H4 (cell line): ENCODE measurements at regions not wholly inside any gene's neighbourhood (a gene's known extent, or its start where the extent isn't known, plus 50 kb on each side); places are given as distances from the start of the nearest gene placed in this dataset.

Source experiments
- DNase-seq: peaks from one replicate; pipeline ENCODE4 v3.0.0-alpha.2; 2015; ENCODE audit warnings: low spot score

DNA sequence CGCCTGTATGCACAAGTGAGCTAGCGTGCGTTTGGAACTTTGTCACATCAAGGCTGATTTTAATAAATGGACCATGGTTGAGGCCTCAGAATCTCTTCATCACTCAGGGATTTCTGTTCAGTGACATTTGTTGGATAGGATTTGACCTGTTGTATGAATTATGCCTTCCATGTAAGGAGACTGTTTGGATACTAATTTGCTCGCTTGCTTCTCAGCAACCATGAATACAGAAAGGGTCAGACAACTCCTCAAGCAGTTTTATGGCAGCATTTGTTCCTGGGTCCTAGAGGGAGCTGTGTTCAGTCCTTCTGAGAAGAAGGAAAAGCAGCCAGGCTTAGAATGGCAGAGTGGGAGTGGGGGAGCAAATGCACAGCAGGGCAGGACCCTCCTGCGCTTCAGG lies 269.7 kb upstream of the LCORL start:
- DNase-seq = no peak

DNA sequence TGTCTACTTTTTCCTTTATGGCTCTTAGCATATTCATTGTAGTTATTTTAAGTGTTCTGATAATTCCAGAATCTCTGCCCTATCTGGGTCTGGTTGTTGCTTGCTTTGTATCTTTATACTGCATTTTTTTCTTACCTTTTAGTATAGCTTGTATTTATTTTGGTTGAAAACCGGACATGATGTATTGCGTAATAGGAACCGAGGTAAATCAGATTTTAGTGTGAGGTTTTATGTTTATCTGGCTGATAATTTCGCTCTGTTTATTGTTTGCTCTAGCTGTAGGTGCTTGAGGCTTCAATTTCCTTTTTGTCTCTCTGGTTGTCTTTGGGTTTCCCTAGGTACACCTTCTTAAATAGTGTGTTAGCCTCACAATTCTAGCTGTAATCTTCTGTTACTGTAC lies 263.8 kb upstream of the LCORL start:
- DNase-seq = no peak

DNA sequence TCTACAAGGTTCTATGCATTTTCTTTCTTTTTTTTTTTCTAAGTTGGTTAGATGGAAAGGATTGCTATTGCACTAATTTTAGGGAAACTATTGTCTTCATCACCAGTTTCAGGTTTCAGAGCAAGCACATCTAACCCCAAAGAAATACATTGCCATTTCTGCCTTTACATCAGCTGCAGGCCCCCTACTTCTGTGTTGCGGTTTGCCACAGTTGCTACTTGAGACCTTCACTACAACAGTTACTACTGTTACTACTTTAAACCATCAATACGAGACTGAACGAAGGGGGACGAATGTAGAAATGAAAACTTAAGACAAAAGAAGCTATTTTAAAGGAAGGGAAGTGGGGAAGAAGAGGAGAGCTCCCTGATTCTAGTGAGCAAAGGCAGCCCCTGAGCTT lies 256.7 kb upstream of the LCORL start:
- no peak for DNase-seq

DNA sequence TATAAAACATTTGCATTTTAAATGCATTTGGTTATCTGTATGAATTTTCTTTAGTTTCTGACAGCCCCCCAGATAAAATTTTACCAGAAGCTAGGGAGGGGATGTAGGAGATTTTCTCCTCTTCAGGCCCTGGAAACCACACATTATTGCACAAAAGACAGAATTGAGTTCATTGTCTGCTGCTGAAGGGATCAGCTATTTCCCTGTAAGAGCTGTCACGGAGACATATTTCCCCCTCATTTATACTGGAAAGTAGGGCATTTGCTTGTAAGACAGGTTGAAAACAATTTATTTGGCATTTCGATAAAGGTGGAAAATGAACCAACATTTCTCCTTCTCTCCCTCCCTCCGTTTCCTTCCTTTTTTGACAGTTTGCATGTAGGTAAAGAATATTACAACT lies 241.3 kb upstream of the LCORL start:
- no peak for DNase-seq

DNA sequence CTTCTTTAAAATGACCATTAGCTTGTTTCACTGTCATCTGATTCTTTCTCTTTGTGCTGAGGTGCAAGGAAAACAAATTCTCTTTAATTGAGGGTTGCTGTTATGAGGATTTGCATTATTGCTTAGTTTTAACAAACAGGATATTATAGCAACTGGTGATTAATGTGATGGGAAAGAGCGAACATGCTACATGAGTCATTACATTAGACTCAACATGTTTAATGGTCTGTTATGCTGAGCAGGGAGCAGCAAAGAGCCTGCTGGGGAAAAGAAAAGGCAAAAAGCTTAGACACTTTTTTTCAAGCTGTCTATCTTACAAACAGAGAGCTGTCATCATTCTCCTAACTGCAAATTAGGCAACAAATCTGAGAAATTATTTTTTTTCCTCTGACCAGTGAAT lies 230.5 kb upstream of the LCORL start:
- DNase-seq = no peak

DNA sequence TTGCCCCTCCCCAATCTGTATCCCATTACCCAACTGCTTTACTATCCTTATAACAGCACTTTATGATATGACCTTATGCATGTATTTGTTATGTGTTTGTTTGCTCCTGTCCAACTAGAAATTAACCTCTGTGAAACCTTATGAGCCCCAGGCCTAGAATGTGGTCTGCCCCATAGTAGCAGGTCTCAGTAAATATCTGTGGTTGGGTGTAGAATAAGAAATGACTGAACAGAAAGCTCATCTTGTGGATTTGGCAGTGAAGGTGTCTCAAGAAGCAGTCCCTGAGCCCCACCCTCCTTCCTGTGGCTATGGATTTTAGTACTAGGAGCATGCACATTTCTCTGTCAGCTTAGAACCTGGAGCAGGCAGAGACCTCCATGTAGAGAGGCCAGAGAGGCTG lies 229.0 kb upstream of the LCORL start:
- no peak for DNase-seq

DNA sequence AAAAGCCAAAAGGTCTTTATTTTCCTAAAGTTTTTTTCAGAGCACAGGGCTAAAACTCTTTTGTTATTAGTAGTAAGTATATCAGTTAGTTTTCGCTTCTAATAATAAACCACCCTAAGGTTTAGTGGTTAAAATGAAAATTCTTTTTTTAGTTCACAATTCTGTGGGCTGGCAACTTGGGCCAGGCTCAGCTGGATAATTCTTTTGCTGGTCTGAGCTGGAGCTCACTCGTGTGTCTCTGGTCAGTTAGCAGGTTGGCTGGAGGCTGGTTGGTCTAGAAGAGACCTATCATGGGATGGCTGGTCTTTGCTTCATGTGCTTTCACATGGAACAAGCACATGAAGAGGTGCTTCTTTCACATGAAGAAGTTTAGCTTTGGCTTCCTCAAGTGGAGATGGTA lies 227.1 kb upstream of the LCORL start:
- DNase-seq = no peak

DNA sequence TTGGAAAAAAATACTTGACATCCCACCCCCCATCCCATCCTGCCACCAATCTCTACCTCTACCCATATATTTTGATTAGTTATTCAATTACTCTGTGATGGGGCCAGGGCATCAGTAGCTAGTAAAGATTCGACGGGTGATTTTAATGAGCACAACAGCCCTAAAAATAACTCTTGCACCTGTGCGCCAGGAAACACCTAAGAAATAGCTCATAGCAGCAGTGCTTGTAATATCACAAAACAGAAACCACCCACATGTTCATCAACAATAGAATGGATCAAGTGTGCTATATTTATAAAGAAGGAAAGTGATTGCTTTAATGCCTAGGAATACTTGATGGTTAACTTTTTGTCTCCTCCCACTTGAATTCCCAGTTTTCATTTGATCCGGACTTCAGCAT lies 225.6 kb upstream of the LCORL start:
- DNase-seq = no peak

DNA sequence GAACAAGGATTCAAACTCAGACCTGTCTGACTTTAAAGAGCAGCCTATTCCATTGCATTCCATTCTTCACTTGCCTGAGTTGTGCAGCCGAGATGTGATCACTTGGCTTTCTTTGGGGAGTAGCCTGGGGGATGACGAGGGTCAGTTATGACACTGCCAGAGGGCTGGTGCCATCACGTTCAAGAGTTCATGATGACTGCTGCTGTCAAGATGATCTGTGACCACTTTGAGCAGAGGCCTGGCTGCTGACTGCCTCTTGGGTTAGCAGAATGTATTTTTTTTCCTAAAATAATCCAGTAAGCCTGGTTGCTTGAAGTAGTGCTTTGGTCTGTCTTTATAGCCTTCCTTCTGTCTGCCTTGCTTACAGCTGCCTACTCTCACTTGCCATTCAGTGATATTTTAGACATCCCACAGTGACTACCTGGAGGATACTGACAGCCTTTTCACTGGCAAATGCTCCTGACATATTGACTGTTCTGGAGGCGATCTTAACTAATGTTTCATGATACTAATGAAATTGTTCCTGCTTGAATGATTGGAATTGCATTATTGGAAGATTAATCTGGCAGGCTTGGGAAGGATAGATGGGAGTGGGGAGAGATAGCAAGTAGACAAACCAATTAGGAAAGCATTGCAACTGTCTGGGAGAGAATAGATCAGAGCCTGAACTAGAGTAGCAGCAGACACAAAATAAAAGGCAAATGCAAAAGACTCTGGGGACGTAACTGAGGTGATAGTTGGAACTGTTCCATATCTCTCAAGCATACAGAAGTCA lies 221.6 kb upstream of the LCORL start:
- DNase-seq = no peak

DNA sequence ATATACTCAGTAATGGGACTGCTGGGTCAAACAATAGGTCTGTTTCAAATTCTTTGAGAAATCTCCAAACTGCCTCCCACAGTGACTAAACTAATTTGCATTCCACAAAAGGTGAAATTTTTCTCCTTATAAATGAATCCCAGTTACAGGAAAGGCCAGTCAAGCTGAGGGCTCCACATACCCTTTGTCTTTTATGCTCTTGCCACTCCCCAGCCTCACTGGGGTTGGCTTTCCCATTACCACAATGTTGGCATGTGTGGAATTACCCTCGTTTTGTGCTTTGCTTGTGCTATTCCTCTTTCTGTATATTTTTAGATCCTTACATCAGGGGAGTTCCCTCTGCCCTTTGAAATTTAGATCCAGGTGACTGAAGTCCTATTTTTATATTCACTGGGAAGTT lies 220.2 kb upstream of the LCORL start:
- no peak for DNase-seq

DNA sequence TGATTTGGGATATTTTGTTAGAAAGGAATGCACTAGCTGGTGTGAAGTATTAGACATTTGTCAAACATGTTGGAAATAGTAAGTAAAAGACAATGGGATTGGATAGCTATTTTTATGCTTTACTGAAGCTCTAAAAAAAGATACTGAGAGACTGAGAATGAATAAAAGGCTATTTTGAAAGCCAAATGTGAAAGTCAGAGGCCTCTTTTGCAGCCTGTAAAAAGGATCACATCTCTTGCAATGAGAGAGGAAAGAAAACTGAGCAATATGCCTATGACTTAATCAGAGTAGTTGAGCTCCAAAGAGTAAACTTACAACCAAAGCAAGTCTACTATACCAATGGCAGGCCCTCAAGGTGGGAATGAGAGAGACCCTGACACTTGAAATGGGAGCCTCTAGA lies 212.6 kb upstream of the LCORL start:
- no peak for DNase-seq

DNA sequence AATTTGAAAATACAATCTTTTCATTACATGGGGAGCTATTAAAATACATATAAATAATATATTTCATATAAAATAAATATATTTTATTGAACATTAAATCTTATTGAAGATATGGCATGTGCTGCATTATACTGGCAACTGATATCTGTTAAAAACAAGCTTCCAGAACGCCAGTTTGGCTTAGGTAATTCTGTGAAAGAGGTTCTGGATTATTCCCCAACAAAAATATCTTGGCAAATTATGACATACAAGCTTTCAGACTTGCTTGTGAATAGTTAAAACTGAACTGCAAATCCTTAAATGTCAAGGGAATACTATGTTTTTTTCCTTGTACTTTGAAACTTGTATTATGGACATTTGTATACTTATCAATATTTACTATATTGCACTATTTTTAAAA lies 210.2 kb upstream of the LCORL start:
- DNase-seq = no peak

DNA sequence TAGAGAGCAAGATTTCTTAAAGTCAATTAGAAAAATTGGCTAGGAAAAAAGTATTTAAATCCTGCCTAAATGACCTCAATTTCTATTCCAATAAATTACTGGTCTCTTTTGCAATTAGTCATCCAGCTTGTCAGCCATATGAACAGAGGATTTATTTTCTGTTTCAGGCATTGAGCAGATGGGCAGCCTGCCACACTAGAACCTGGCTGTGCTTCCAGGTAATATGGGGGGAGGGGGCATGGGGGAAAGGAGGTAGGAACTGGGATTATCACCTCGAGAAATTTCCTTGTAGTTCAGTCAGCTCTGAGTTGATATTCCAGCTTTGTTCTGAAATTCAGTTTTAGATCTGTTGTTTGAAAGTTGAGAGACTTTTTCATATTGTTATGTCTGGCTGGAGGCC lies 206.3 kb upstream of the LCORL start:
- DNase-seq = no peak

DNA sequence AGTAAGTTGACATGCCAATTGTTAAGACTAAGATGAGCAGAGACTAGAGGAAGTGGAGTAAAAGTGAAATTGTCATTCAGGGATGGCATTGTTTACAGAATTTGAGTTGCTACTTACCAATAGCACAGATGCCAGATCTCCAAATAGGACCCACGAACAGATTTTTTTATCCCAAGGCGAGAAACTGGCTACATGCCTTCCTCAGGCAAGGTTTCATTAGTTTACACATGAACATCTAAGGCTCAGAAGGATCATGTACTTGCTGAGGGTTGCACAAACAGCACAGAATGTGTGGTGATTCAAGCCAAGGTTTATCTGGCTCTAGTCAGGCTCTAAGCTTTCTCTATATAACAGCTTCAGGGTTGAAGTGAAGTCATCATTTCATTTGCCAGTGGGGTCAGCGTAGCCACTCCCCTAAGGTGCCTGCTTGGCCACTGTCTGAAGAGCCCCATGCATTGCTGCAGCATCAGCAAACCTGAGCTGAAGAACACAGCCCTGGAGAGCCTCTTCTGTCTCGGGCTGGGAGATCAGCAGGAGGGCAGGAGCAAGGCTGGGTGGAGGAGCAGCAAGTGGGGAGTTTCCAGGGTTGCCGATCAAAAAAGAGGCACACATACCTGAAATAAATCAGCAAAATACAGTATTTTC lies 193.0 kb upstream of the LCORL start:
- no peak for DNase-seq

DNA sequence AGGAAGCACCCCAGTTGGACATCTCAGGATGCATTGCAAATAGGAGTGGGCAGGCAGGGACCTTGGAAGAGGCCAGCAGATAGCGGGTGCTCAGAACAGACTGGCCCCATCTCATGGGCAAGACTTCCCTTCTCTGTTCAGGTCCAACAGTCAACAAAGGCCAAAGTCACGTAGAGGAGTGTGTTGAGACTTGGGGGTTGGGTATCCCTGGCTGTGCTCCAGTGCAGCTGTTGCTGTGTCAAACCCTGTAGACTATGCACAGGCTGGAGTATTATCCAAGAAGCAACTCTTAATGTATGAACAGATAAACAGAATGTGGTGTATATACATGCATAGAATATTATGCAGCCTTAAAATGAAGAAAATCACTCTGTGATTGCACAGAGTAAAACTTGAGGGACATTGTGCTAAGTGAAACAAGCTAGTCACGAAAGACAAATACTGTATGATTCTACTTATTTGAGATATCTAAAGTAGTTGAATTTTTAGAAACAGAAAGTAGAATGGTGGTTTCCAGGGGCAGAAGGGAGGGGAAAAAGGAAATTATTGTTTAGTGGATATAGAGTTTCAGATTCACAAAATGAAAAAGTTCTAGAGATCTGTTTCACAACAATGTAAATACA lies 192.1 kb upstream of the LCORL start:
- no peak for DNase-seq

DNA sequence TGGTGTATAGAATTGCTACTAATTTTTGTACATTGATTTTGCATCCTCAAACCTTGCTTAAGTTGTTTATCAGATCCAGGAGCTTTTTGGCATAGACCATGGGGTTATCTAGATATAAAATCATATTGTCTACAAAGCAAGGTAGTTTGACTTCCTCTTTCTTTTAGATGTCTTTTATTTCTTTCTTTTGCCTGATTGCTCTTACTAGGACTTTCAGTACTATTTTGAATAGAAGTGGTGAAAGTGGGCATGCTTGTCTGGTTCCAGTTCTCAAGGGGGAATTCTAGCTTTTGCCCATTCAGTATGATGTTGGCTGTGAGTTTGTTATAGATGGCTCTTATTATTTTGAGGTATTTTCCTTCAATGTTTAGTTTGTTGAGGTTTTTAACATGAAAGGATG lies 187.9 kb upstream of the LCORL start:
- no peak for DNase-seq

DNA sequence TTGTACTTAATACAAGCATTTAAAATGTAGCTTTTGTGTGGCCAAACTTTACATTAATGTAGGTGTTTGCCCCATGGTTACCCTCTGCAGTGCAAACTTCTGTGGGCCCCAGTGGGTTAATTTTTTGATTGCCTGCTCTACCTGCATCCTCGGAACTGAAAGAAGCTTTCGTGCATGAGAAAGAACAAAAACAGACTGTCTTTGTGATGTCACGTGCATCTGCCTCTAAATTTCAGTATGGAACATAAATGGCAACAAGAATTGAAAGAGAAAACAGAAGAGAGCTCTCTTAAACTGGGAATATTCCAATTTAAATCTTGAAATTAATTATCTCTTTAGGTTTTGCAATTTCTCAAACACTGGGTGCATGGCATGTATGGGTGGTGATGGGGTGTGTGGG lies 182.4 kb upstream of the LCORL start:
- DNase-seq = no peak

DNA sequence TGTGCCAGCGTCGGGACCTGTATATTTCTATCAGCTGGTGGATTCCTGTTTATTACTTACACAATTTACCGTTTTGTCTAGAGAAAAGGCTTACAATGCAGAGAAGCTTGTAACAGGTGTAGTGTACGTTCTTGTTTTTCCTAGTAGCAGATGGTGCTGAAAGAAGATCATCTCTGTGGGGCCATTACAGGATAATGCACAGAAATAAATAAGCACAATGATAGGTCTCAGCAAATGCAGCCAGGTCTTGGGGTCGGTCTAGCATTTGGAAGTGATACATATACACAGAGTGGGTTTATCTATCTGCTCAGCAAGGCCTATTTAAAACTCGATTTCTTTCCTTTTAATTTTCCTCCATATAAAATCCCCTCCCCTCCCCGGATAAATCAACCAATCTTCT lies 180.9 kb upstream of the LCORL start:
- no peak for DNase-seq

DNA sequence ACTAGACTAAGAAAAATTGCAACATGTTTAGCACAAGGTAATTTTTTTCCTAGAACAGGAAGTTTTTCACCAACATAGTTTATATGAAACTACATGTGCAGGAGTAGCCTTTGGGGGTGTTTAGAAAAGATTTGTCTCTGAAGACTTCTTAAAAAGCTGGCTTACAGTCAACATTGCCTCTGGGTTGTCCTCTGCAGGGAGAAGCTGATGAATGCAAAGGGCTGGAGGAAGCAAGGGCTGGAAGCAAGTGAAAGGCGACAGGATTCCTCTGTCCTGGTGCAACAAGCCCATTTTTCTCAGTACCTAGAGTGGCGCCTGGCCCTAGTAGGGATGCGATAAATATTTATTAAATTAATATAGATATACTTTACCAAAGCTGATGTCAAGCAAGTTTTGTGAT lies 180.3 kb upstream of the LCORL start:
- DNase-seq = no peak

DNA sequence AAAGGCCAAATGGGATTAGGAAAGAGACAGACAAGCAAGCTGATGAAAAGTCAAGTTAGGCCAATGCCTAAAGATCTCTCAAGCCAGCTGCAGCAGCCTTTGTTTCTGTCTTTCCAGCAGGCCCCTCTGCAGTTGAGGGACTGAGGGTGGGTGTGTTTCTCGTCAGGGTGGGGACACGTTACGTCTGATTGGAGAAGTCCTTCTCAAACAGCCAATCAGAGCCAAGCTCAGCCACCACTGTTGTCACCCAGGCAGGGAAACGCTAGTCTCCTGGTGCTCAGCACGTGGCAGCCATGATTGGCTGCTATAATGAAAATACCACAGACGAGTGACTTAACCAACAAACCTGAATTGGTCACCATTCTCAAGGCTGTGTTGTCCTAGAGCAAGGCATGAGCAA lies 177.1 kb upstream of the LCORL start:
- no peak for DNase-seq

DNA sequence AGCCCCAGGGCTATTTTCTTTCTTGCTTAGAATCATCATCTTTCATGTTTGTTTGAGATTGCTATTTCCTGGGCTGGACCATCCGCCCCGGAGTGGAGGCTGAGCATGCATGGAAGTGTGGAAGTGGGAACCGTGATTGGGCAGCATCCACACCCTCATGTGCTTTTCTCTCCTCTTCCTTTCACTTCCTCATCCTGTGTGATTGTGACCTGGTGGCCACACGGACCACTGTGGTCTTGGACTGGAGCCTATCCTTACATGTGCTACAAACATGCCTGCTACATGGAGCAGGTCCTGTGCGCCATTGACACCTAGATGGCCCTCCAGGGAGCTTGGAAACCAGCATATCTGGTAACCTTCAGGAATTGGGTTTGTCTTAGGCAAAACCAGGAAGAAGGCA lies 175.9 kb upstream of the LCORL start:
- no peak for DNase-seq

DNA sequence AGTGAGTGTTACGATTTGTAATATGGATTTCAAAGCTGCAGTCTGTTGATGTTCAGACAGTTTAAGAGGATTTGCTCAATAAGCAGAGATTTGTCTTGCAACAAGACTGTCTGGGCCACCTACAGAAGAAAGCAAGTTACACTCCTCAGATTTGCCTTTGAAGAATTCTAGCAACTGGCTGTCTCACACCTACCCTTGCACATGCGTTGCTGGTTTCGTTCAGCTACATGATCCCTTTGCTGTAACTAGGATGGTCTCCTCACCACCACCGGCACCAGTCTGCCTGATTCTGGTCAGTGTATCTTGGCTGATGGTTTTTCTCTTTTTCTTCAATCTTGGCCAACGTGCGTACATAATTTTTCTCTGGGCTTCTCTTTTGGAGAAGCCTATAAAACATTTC lies 172.7 kb upstream of the LCORL start:
- DNase-seq = no peak

DNA sequence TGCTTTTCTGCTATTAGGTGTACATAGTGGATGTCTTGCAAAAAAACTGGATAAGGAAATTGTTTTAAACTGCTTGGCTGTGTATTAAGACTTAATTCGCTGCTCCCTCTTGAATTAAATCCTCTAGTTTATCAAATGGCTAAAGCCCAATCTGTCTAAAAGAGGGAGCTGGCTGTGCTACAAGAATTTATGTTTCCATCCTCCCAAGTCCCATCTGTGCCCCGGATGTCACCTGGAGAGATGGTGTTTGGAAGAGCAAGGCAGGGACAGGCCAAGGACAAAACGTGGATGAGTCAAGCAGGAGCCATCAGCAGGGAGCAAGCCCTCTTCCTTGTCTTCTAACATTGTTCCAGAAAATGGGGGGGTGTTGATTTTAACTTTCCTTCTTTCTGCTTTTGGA lies 171.3 kb upstream of the LCORL start:
- DNase-seq = no peak

DNA sequence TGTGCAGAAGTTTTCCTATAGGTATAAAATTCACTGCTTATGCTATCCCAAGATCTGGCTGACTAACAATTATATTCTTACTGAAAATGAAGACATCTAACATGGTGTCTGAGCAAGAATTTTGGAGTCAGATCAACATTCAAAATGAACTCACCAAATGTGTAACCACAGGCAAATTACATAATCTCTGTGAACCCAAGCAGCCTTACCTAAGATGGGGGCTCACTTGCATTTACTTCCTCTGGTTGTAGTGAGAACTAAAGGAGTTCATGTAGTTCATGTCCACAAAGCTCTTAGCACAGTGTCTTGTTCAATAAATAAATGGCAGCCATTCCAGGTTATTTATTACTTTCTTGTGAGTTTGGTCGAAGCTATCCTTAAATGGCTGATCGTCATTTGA lies 163.9 kb upstream of the LCORL start:
- no peak for DNase-seq
